Spinal cord (tissue), 9 donors: ENCODE measurements at regions not wholly inside any gene's neighbourhood (a gene's known extent, or its start where the extent isn't known, plus 50 kb on each side); places are given as distances from the start of the nearest gene placed in this dataset.

Experiments
- DNase-seq, 6 donors: peaks; one replicate each; pipeline versions ENCODE4 v3.0.0 to v3.0.0-alpha.2; 2013 to 2015; ENCODE audit warnings: low spot score in 6 of 6, low read depth in 4 of 6
- H3K27ac ChIP-seq: one replicate; pipeline ENCODE4 v1.5.1; 2013; ENCODE audit warnings: low read depth, low read length, control low read depth
- H3K27me3 ChIP-seq: one replicate; pipeline ENCODE4 v1.6.1; 2013; ENCODE audit warnings: low read length; ENCODE audit not compliant: control insufficient read depth, insufficient read depth
- H3K36me3 ChIP-seq: one replicate; pipeline ENCODE4 v1.6.1; 2013; ENCODE audit warnings: low read length; ENCODE audit not compliant: control insufficient read depth, insufficient read depth
- H3K4me1 ChIP-seq: one replicate; pipeline ENCODE4 v1.6.1; 2013; ENCODE audit warnings: low read length; ENCODE audit not compliant: control insufficient read depth, insufficient read depth
- H3K4me3 ChIP-seq: one replicate; pipeline ENCODE4 v1.5.1; 2013; ENCODE audit warnings: low read depth, low read length, control low read depth
- H3K9me3 ChIP-seq: one replicate; pipeline ENCODE4 v1.6.1; 2013; ENCODE audit warnings: low read length; ENCODE audit not compliant: control insufficient read depth, insufficient read depth
- WGBS: methylation state at CpG from one replicate; pipeline ENCODE4 v1.1.5; 2013; ENCODE audit warnings: missing lambda C conversion rate; ENCODE audit not compliant: insufficient coverage; 5-methylcytosine and 5-hydroxymethylcytosine counted together
- donor health status: healthy.

GRCh38 chr18:49731860-49732311, 81.4 kb downstream of the ACAA2 start:
- H3K9me3 ChIP-seq: no peaks in the 10 kb centered on the region
- peaks cover 6% of the 10 kb centered on the region for H3K4me1 ChIP-seq
- no peak overlapping the region for H3K27ac ChIP-seq
- H3K4me3 ChIP-seq: no peak overlapping the region
- H3K36me3 ChIP-seq: no peaks in the 10 kb centered on the region
- WGBS: 88% methylated on average over 1 of the region's 3 CpGs
- no peak for DNase-seq
- H3K27me3 ChIP-seq: no peaks in the 10 kb centered on the region

DNA sequence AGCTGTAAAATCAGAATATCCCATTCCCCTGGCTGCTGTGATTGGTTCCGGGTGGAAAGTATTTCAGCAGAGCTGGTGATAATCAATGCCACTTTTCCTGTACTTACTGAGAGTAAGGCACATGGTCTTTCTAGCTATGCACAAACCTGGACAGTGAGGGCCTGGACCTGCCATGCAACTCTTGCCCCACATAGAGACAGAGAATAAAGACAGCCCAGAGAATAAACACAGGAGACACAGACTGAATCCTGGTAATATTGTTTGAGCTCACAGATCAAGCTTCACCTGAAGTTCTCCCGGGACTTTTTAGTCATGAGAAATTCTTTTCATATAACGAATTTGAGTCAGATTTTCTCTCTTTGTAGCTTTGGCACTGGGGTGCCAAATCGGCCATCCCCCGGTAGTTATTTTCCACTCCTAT, 81.9 kb downstream of the ACAA2 start:
- 83% methylated on average over 2 of the region's 5 CpGs for WGBS
- Histone ChIP-seq H3K4me3 (no peak overlapping the region), H3K27me3 (no peaks in the 10 kb centered on the region), H3K9me3 (no peaks in the 10 kb centered on the region), H3K4me1 (peaks cover 9% of the 10 kb centered on the region), H3K36me3 (no peaks in the 10 kb centered on the region), H3K27ac (no peak overlapping the region)
- DNase-seq: no peak

DNA sequence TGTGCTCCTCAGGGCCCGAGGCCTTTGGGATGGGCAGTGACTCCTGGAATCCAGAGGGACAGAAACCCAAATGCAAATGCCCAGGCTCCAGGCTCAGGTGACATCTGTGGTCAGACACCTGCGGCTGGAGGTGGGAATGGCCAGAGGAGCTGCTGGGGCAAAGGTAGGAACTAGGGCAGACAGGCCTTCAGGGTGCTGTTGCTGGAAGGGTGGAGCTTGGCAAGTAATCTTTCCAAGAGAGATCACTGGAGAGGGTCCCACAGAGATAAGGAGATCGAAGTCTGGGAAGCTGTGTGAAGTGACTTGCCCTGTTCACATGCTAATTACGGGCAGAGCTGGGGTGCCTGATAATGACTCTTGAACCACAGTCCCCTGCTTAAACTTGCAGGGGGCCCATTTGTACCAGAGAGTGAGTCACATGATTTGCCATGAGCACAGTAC, 82.4 kb downstream of the ACAA2 start:
- DNase-seq: no peak
- Histone ChIP-seq H3K9me3 (no peaks in the 10 kb centered on the region), H3K4me3 (no peak overlapping the region), H3K27ac (no peak overlapping the region), H3K27me3 (no peaks in the 10 kb centered on the region), H3K4me1 (peaks cover 14% of the 10 kb centered on the region), H3K36me3 (no peaks in the 10 kb centered on the region)
- WGBS: 74% methylated on average over 4 of the region's 4 CpGs

- 74% methylated on average over 3 of the region's 4 CpGs for WGBS
- Histone ChIP-seq H3K36me3 (no peaks in the 10 kb centered on the region), H3K27me3 (no peaks in the 10 kb centered on the region), H3K9me3 (no peaks in the 10 kb centered on the region), H3K4me1 (peaks cover 20% of the 10 kb centered on the region), H3K27ac (no peak overlapping the region), H3K4me3 (no peak overlapping the region)
- DNase-seq: peak in 2 of 6 donors; percentile 17 to 35
Observed at GRCh38 chr18:49728542-49728941, 84.8 kb downstream of the ACAA2 start.

- WGBS: 98% methylated on average over 7 of the region's 10 CpGs
- no peak overlapping the region for H3K27ac ChIP-seq
Observed at GRCh38 chr18:49727816-49728215, 85.5 kb downstream of the ACAA2 start.

GRCh38 chr18:49726675-49726963, 86.7 kb downstream of the ACAA2 start:
- no CpG with 5 or more reads among the region's 1 CpG for WGBS
- no peaks in the 10 kb centered on the region for H3K36me3 ChIP-seq
- no peaks in the 10 kb centered on the region for H3K27me3 ChIP-seq
- H3K4me1 ChIP-seq: peaks cover 22% of the 10 kb centered on the region
- H3K4me3 ChIP-seq: no peak overlapping the region
- peak overlapping the region; percentile 25 for H3K27ac ChIP-seq
- H3K9me3 ChIP-seq: no peaks in the 10 kb centered on the region
- DNase-seq: no peak

More at GRCh38 chr18:49727816-49728215, 85.5 kb downstream of the ACAA2 start:
- H3K4me3 ChIP-seq: no peak overlapping the region
- peaks cover 22% of the 10 kb centered on the region for H3K4me1 ChIP-seq
- no peak for DNase-seq
- no peaks in the 10 kb centered on the region for H3K27me3 ChIP-seq
- no peaks in the 10 kb centered on the region for H3K9me3 ChIP-seq
- no peaks in the 10 kb centered on the region for H3K36me3 ChIP-seq

GRCh38 chr18:49725809-49726674, 87.3 kb downstream of the ACAA2 start:
- no peaks in the 10 kb centered on the region for H3K27me3 ChIP-seq
- no peaks in the 10 kb centered on the region for H3K9me3 ChIP-seq
- H3K4me3 ChIP-seq: no peak overlapping the region
- WGBS: 24% methylated on average over 8 of the region's 13 CpGs
- H3K36me3 ChIP-seq: no peaks in the 10 kb centered on the region
- peak overlapping the region; percentile 25 for H3K27ac ChIP-seq
- peak in 2 of 6 donors; percentile 53 to 80 for DNase-seq
- peaks cover 22% of the 10 kb centered on the region for H3K4me1 ChIP-seq

DNA sequence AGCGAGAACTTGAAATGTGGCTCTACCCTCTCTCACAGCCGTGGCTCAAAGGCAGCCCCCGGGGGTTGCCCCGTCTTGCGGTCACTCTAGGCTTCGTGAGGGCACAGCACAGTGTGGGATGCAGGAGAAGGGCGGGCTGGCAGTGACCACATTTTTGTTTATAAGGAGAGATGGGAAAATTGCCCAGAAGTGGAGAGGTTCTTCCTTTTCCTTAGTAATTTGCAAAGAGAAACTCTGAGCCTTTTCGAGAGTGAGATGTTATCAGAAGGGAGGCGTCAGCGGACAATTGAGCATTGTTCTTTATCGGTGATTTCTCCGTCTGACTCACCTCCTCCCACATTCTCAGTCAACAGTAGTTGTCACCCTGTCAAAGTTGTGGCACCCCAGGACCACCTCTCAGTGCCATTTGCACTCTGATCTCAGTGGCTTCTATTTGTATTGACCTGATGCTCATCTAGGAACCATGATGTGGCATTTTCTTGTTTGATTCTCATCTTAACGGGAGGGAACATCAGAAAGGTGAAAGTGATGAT, 89.6 kb downstream of the ACAA2 start:
- WGBS: 53% methylated on average over 4 of the region's 13 CpGs

GRCh38 chr18:49722477-49722876, 90.9 kb downstream of the ACAA2 start:
- Histone ChIP-seq H3K27me3 (no peaks in the 10 kb centered on the region), H3K4me3 (no peak overlapping the region), H3K36me3 (no peaks in the 10 kb centered on the region), H3K9me3 (no peaks in the 10 kb centered on the region), H3K27ac (no peak overlapping the region), H3K4me1 (peaks cover 16% of the 10 kb centered on the region)
- 83% methylated on average over 1 of the region's 4 CpGs for WGBS
- no peak for DNase-seq

More for the DNA sequence above, 89.6 kb downstream of the ACAA2 start:
- no peaks in the 10 kb centered on the region for H3K36me3 ChIP-seq
- H3K27me3 ChIP-seq: no peaks in the 10 kb centered on the region
- no peak for DNase-seq
- H3K4me3 ChIP-seq: no peak overlapping the region
- peaks cover 22% of the 10 kb centered on the region for H3K4me1 ChIP-seq
- no peak overlapping the region for H3K27ac ChIP-seq
- H3K9me3 ChIP-seq: no peaks in the 10 kb centered on the region

GRCh38 chr18:49721981-49722380, 91.4 kb downstream of the ACAA2 start:
- Histone ChIP-seq H3K36me3 (no peaks in the 10 kb centered on the region), H3K27ac (no peak overlapping the region), H3K27me3 (no peaks in the 10 kb centered on the region), H3K4me3 (no peak overlapping the region), H3K9me3 (no peaks in the 10 kb centered on the region), H3K4me1 (peaks cover 16% of the 10 kb centered on the region)
- no CpG with 5 or more reads among the region's 3 CpGs for WGBS
- DNase-seq: no peak
